ENCODE measurements at regions not wholly inside any gene's neighbourhood (a gene's known extent, or its start where the extent isn't known, plus 50 kb on each side); places are given as distances from the start of the nearest gene placed in this dataset.

- no peak overlapping the region for H3K4me3 ChIP-seq
- no peak overlapping the region for H3K27ac ChIP-seq
- TF ChIP-seq POLR2A (IDR thresholded peaks at IDR 0.05) (no peak), POLR2AphosphoS5 (IDR thresholded peaks at IDR 0.05; ENCODE audit: insufficient read depth in 1 of 2, low read depth in 1 of 2) (no peak), CTCF (IDR thresholded peaks at IDR 0.05) (no peak)
- H3K9me3 ChIP-seq: no peaks in the 10 kb centered on the region
- no peaks in the 10 kb centered on the region for H3K4me1 ChIP-seq
- intact Hi-C loops (cut with DNase I): no loop called here
- no peaks in the 10 kb centered on the region for H3K27me3 ChIP-seq
- no peak for DNase-seq (ENCODE audit: extremely low spot score in 2 of 2)
- H3K36me3 ChIP-seq: no peaks in the 10 kb centered on the region
Measured at GRCh38 chr7:15805891-15806290, 119.4 kb upstream of the MEOX2 start.

- H3K4me3 ChIP-seq: no peak overlapping the region
- DNase-seq (ENCODE audit: extremely low spot score in 2 of 2): no peak
- no peak overlapping the region for H3K27ac ChIP-seq
- no peaks in the 10 kb centered on the region for H3K36me3 ChIP-seq
- no peaks in the 10 kb centered on the region for H3K4me1 ChIP-seq
- TF ChIP-seq POLR2AphosphoS5 (IDR thresholded peaks at IDR 0.05; ENCODE audit: insufficient read depth in 1 of 2, low read depth in 1 of 2) (no peak), POLR2A (IDR thresholded peaks at IDR 0.05) (no peak), CTCF (IDR thresholded peaks at IDR 0.05) (no peak)
- H3K27me3 ChIP-seq: no peaks in the 10 kb centered on the region
- intact Hi-C loops (cut with DNase I): no loop called here
- no peaks in the 10 kb centered on the region for H3K9me3 ChIP-seq
Measured at GRCh38 chr7:15802425-15802824, 115.9 kb upstream of the MEOX2 start.

GRCh38 chr7:15801551-15801950, 115.1 kb upstream of the MEOX2 start:
- H3K4me1 ChIP-seq: no peaks in the 10 kb centered on the region
- intact Hi-C loops (cut with DNase I): no loop called here
- H3K4me3 ChIP-seq: no peak overlapping the region
- H3K27me3 ChIP-seq: no peaks in the 10 kb centered on the region
- no peak for DNase-seq (ENCODE audit: extremely low spot score in 2 of 2)
- no peaks in the 10 kb centered on the region for H3K9me3 ChIP-seq
- no peak overlapping the region for H3K27ac ChIP-seq
- TF ChIP-seq POLR2AphosphoS5 (IDR thresholded peaks at IDR 0.05; ENCODE audit: insufficient read depth in 1 of 2, low read depth in 1 of 2) (no peak), POLR2A (IDR thresholded peaks at IDR 0.05) (no peak), CTCF (IDR thresholded peaks at IDR 0.05) (no peak)
- no peaks in the 10 kb centered on the region for H3K36me3 ChIP-seq

GRCh38 chr7:15801041-15801440, 114.6 kb upstream of the MEOX2 start:
- H3K27me3 ChIP-seq: no peaks in the 10 kb centered on the region
- H3K4me1 ChIP-seq: no peaks in the 10 kb centered on the region
- TF ChIP-seq POLR2A (IDR thresholded peaks at IDR 0.05): no peak
- no peak for TF ChIP-seq POLR2AphosphoS5 (IDR thresholded peaks at IDR 0.05; ENCODE audit: insufficient read depth in 1 of 2, low read depth in 1 of 2)
- intact Hi-C loops (cut with DNase I): no loop called here
- no peak overlapping the region for H3K4me3 ChIP-seq
- no peak for DNase-seq (ENCODE audit: extremely low spot score in 2 of 2)
- no peaks in the 10 kb centered on the region for H3K36me3 ChIP-seq
- no peaks in the 10 kb centered on the region for H3K9me3 ChIP-seq
- H3K27ac ChIP-seq: no peak overlapping the region

GRCh38 chr7:15798081-15798480, 111.6 kb upstream of the MEOX2 start:
- H3K4me1 ChIP-seq: no peaks in the 10 kb centered on the region
- H3K9me3 ChIP-seq: no peaks in the 10 kb centered on the region
- no peaks in the 10 kb centered on the region for H3K27me3 ChIP-seq
- H3K27ac ChIP-seq: no peak overlapping the region
- intact Hi-C loops (cut with DNase I): no loop called here
- TF ChIP-seq CTCF (IDR thresholded peaks at IDR 0.05): no peak
- no peaks in the 10 kb centered on the region for H3K36me3 ChIP-seq
- H3K4me3 ChIP-seq: no peak overlapping the region
- DNase-seq (ENCODE audit: extremely low spot score in 2 of 2): no peak

GRCh38 chr7:15795393-15795792, 108.9 kb upstream of the MEOX2 start:
- Histone ChIP-seq H3K27me3 (no peaks in the 10 kb centered on the region), H3K27ac (no peak overlapping the region), H3K9me3 (no peaks in the 10 kb centered on the region), H3K4me3 (no peak overlapping the region), H3K4me1 (no peaks in the 10 kb centered on the region), H3K36me3 (no peaks in the 10 kb centered on the region)
- TF ChIP-seq POLR2A (IDR thresholded peaks at IDR 0.05): no peak
- TF ChIP-seq CTCF (IDR thresholded peaks at IDR 0.05): no peak
- TF ChIP-seq POLR2AphosphoS5 (IDR thresholded peaks at IDR 0.05; ENCODE audit: insufficient read depth in 1 of 2, low read depth in 1 of 2): no peak
- intact Hi-C loops (cut with DNase I): no loop called here
- no peak for DNase-seq (ENCODE audit: extremely low spot score in 2 of 2)

All from vagina (tissue), 2 donors.